ENCODE measurements at regions not wholly inside any gene's neighbourhood (a gene's known extent, or its start where the extent isn't known, plus 50 kb on each side); places are given as distances from the start of the nearest gene placed in this dataset.

DNA sequence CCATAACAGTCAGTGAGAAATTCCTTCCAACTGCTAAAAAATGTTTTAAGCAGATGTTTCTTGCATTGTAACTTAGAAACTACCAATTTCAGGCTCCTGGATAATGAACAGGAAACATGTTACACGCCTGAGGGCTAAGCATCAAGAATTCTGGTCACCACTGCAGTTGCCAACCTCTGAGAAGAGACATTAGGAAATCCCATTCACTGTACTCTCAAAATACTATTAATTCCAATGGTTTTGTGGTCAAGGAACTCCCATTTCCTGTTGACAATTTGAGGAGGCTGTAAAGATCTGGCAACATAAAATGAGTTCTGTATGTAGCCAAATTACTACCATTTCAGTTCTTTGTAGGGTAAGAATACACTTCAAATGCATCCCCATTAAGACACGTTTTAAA, 456.0 kb upstream of the MEF2C start:
- TF ChIP-seq CTCF (conservative IDR thresholded peaks at IDR 0.05; ENCODE audit: low read depth, low read length) (no peak), MAZ (IDR thresholded peaks at IDR 0.05; ENCODE audit: borderline replicate concordance, low read depth, low read length) (no peak), SMC3 (IDR thresholded peaks at IDR 0.05; ENCODE audit: low read depth, low read length) (no peak), POLR2A (IDR thresholded peaks at IDR 0.05; ENCODE audit: low read depth, low read length) (no peak), RFX5 (IDR thresholded peaks at IDR 0.05; ENCODE audit: low read depth, low read length) (no peak), RAD21 (IDR thresholded peaks at IDR 0.05; ENCODE audit: low read length) (no peak), CHD1 (IDR thresholded peaks at IDR 0.05; ENCODE audit: low read depth, low read length) (no peak)
- TF ChIP-seq, protein P1, sequence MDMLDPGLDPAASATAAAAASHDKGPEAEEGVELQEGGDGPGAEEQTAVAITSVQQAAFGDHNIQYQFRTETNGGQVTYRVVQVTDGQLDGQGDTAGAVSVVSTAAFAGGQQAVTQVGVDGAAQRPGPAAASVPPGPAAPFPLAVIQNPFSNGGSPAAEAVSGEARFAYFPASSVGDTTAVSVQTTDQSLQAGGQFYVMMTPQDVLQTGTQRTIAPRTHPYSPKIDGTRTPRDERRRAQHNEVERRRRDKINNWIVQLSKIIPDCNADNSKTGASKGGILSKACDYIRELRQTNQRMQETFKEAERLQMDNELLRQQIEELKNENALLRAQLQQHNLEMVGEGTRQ (IDR thresholded peaks at IDR 0.05; ENCODE audit: low read depth, low read length): no peak
